Neutrophil (primary cell): ENCODE measurements at regions not wholly inside any gene's neighbourhood (a gene's known extent, or its start where the extent isn't known, plus 50 kb on each side); places are given as distances from the start of the nearest gene placed in this dataset.

ENCODE experiments used
- H3K27ac ChIP-seq: fragments of 200-600 bp; sonication (generic); 2 replicates; pipeline ENCODE4 v1.5.1; 2016; ENCODE audit warnings: mild to moderate bottlenecking, moderate library complexity
- H3K27me3 ChIP-seq: fragments of 200-600 bp; sonication (generic); 2 replicates; pipeline ENCODE4 v1.6.0; 2016; ENCODE audit warnings: mild to moderate bottlenecking
- H3K36me3 ChIP-seq: fragments of 200-600 bp; sonication (generic); 2 replicates; pipeline ENCODE4 v1.5.1; 2017
- H3K4me1 ChIP-seq, 2 experiments: fragments of 200-600 bp in 1 of 2; sonication (generic) in 1 of 2; 1 replicate in 1 of 2; 2 replicates in 1 of 2; pipeline versions ENCODE4 v1.5.1 to v1.6.1; 2013 to 2016; ENCODE audit warnings: low read depth in 1 of 2, low read length in 1 of 2, mild to moderate bottlenecking in 1 of 2, moderate library complexity in 1 of 2; ENCODE audit not compliant: control insufficient read depth in 1 of 2, insufficient read depth in 1 of 2
- H3K4me3 ChIP-seq, 2 experiments: fragments of 200-600 bp in 1 of 2; sonication (generic) in 1 of 2; 1 replicate in 1 of 2; 2 replicates in 1 of 2; pipeline ENCODE4 v1.5.1; 2013 to 2016; ENCODE audit warnings: low read depth in 1 of 2, low read length in 1 of 2, mild to moderate bottlenecking in 1 of 2, moderate library complexity in 1 of 2
- H3K9me3 ChIP-seq: fragments of 200-600 bp; sonication (generic); 2 replicates; pipeline ENCODE4 v1.5.1; 2016
- TF ChIP-seq, protein P1 (sequence below): fragments of 200-600 bp; sonication (generic); IDR thresholded peaks from 2 replicates; pipeline ENCODE4 v1.5.1; 2016; ENCODE audit warnings: antibody characterized with exemption

DNA sequence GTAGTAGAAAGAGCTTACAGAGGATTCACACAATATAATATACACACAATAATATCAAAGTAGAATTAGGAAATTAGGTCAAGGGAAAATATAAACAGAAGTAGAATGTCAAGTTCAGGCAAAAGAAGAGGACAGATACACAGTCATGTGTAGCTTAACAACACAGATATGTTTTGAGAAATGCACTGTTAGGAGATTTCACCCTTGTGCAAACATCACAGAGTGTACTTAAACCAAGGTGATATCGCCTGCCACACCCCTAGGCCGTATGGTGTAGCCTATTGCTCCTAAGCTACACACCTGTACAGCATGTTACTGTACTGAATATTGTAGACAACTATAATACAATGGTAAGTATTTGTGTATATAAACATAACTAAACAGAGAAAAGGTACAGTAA is 110.0 kb upstream of the EDNRA start:
- H3K4me3 ChIP-seq: no peak overlapping the region
- H3K4me1 ChIP-seq: no peaks in the 10 kb centered on the region
- H3K36me3 ChIP-seq: no peaks in the 10 kb centered on the region
- H3K27ac ChIP-seq: no peak overlapping the region
- TF ChIP-seq, protein P1, sequence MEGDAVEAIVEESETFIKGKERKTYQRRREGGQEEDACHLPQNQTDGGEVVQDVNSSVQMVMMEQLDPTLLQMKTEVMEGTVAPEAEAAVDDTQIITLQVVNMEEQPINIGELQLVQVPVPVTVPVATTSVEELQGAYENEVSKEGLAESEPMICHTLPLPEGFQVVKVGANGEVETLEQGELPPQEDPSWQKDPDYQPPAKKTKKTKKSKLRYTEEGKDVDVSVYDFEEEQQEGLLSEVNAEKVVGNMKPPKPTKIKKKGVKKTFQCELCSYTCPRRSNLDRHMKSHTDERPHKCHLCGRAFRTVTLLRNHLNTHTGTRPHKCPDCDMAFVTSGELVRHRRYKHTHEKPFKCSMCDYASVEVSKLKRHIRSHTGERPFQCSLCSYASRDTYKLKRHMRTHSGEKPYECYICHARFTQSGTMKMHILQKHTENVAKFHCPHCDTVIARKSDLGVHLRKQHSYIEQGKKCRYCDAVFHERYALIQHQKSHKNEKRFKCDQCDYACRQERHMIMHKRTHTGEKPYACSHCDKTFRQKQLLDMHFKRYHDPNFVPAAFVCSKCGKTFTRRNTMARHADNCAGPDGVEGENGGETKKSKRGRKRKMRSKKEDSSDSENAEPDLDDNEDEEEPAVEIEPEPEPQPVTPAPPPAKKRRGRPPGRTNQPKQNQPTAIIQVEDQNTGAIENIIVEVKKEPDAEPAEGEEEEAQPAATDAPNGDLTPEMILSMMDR: no peak
- no peaks in the 10 kb centered on the region for H3K27me3 ChIP-seq
- no peaks in the 10 kb centered on the region for H3K9me3 ChIP-seq

DNA sequence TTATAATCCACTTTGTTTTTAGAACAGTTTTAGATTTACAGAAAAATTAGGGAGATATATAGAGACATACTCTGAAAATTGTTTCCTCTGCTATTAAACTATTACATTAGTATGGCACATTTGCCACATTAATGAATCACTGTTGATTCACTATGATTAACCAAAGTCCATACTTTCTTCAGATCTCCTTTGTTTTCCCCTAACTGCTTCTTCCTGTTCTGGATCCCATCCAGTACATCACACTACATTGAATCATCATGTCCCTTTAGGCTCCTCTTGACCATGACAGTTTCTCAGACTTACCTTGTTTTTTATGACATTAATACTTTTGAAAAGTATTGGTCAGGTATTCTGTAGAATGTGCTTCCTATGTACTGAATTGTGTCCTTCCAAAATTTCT is 109.2 kb upstream of the EDNRA start:
- Histone ChIP-seq H3K4me1 (no peaks in the 10 kb centered on the region), H3K27ac (no peak overlapping the region), H3K27me3 (no peaks in the 10 kb centered on the region), H3K4me3 (no peak overlapping the region), H3K36me3 (no peaks in the 10 kb centered on the region), H3K9me3 (no peaks in the 10 kb centered on the region)
- TF ChIP-seq, protein P1: no peak

GRCh38 chr4:147378780-147379179 is 102.1 kb upstream of the EDNRA start:
- Histone ChIP-seq H3K4me1 (no peaks in the 10 kb centered on the region), H3K36me3 (no peaks in the 10 kb centered on the region), H3K27ac (no peak overlapping the region), H3K27me3 (no peaks in the 10 kb centered on the region), H3K9me3 (no peaks in the 10 kb centered on the region), H3K4me3 (no peak overlapping the region)
- TF ChIP-seq, protein P1: no peak

GRCh38 chr4:147381749-147382148 is 99.1 kb upstream of the EDNRA start:
- no peaks in the 10 kb centered on the region for H3K4me1 ChIP-seq
- H3K27me3 ChIP-seq: no peaks in the 10 kb centered on the region
- H3K27ac ChIP-seq: no peak overlapping the region
- no peaks in the 10 kb centered on the region for H3K9me3 ChIP-seq
- H3K4me3 ChIP-seq: no peak overlapping the region
- no peaks in the 10 kb centered on the region for H3K36me3 ChIP-seq
- TF ChIP-seq, protein P1: no peak

DNA sequence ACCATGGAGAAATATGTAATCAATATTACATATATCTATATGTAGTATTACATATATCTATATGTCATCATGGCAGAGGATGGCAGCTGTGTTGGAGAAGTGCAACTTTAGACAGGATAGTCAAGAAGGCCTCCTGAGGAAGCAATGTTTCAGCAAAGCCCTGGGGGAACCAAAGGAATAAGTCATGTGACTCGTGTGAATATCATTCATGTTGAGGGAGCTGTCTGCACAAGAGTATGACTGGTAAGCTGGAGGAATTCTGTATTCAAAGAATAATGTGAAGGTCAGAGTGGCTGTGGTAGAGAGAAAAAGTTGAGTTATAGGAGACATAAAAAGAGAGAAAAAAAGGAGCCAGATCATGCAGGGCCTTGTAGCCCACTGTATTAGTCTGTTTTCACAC is 92.9 kb upstream of the EDNRA start:
- no peaks in the 10 kb centered on the region for H3K36me3 ChIP-seq
- H3K27me3 ChIP-seq: no peaks in the 10 kb centered on the region
- TF ChIP-seq, protein P1: no peak
- H3K9me3 ChIP-seq: no peaks in the 10 kb centered on the region
- H3K4me3 ChIP-seq: no peak overlapping the region
- no peaks in the 10 kb centered on the region for H3K4me1 ChIP-seq
- no peak overlapping the region for H3K27ac ChIP-seq

- Histone ChIP-seq H3K36me3 (no peaks in the 10 kb centered on the region), H3K27ac (no peak overlapping the region), H3K4me1 (no peaks in the 10 kb centered on the region), H3K9me3 (no peaks in the 10 kb centered on the region), H3K4me3 (no peak overlapping the region), H3K27me3 (no peaks in the 10 kb centered on the region)
- TF ChIP-seq, protein P1: no peak
Measured at GRCh38 chr4:147396105-147396504, 84.8 kb upstream of the EDNRA start.
